NT2/D1 (cell line): ENCODE measurements at regions not wholly inside any gene's neighbourhood (a gene's known extent, or its start where the extent isn't known, plus 50 kb on each side); places are given as distances from the start of the nearest gene placed in this dataset.
"Not testable (repeated sequence)": the region's sequence is repeated elsewhere in the genome, so short reads cannot be mapped to it uniquely, and the experiment has no call there.

Experiments
- DNase-seq: peaks from one replicate; pipeline ENCODE4 v3.0.0-alpha.2; 2011; ENCODE audit warnings: low read depth, low spot score
- H3K27me3 ChIP-seq: 2 replicates; pipeline ENCODE4 v1.6.0; 2011; ENCODE audit warnings: mild to moderate bottlenecking; ENCODE audit not compliant: insufficient read length, insufficient read depth
- H3K36me3 ChIP-seq: 2 replicates; pipeline ENCODE4 v1.6.1; 2011; ENCODE audit warnings: mild to moderate bottlenecking, low read length, mixed read lengths; ENCODE audit not compliant: insufficient read depth, insufficient read length
- H3K4me1 ChIP-seq: 2 replicates; pipeline ENCODE4 v1.5.1; 2011; ENCODE audit not compliant: insufficient read depth, insufficient read length
- H3K4me3 ChIP-seq: 2 replicates; pipeline ENCODE4 v1.5.1; 2011; ENCODE audit warnings: low read depth; ENCODE audit not compliant: insufficient read length
- H3K9ac ChIP-seq: 2 replicates; pipeline ENCODE4 v1.6.0; 2011; ENCODE audit warnings: low read depth; ENCODE audit not compliant: insufficient read length
- H3K9me3 ChIP-seq: 2 replicates; pipeline ENCODE4 v1.5.1; 2011; ENCODE audit warnings: mild to moderate bottlenecking, low read length; ENCODE audit not compliant: insufficient read depth
- SUZ12 ChIP-seq: IDR thresholded peaks from 2 replicates; pipeline ENCODE4 v1.6.1; 2011; ENCODE audit not compliant: insufficient read length, insufficient read depth; ENCODE audit errors: extremely low read depth
- YY1 ChIP-seq: IDR thresholded peaks from 2 replicates; pipeline ENCODE4 v1.6.1; 2011; ENCODE audit not compliant: insufficient read length, insufficient read depth
- ZNF274 ChIP-seq: IDR thresholded peaks from 2 replicates; pipeline ENCODE4 v1.6.1; 2011; ENCODE audit warnings: mild to moderate bottlenecking, low read depth, low read length

DNA sequence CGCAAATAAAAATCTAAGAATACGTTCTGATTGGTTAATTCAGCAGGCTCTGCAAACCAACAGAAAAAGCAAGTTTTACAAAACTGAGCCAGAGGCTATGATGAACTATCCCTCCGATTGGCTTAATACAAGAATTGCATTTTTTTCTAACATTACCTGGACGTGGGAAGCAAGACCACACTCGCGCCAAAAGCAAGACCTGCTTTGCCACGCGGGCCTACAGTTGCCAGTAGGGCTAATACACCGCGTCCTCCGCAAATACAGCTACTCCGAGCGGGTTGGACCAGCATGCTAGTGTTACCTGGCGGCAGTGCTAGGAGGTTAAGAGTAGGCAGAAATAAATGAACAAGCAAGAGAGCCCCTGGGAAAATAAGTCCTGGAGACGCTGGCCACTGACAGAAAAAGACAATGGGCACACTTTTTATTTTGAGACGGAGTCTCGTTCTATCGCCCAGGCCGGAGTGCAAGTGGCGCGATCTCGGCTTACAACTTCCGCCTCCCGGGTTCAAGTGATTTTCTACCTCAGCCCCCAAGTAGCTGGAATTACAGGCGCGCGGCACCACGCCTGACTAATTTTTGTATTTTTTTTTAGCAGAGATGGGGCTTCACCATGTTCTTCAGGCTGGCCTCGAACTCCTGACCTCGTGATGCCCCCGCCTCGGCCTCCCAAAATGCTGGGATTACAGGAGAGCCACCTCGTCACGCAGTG is 131.9 kb upstream of the BTN3A2 start:
- peak overlapping the region; percentile 61 for H3K4me3 ChIP-seq
- no peak for DNase-seq

DNA sequence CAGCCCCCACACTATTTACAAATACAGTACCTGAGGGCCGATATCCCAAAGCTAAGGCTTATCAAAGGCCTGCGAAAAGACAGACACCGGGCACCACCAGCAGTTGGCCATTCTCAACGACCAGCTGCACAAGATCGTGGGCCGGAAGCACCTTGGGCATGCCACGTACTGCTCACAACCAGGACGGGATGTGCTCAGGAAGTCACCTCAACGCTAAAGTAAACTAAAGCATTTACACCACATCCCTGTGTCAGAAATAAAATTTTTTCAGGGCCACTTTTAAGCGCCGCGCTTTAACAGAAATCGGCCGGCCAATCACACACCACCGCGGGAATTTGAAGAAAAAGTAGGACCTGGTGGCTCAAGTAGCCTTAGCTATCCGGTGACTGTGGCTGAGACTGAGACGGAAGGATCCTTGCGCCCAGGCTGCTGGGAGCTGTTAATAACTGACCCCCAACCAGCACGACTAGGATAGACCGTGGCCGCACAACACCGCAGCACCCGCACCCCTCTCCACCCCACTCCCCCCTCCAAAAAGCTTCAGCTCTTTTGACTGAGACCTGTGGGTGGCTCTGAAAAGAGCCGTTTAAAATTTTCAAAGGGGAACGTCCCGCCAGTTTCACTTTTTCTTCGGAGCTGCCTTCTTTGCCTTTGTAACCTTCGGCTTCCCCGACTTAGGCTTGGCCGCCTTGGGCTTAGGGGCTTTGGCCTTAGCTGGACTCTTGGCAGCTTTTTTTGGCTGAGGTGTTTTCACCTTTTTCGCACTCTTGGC is 131.2 kb upstream of the BTN3A2 start:
- H3K4me3 ChIP-seq: peak overlapping the region; percentile 61
- TF ChIP-seq SUZ12: no peak
- TF ChIP-seq YY1: no peak
- no peak for TF ChIP-seq ZNF274
- H3K9ac ChIP-seq: peak overlapping the region; percentile 83
- H3K9me3 ChIP-seq: no peaks in the 10 kb centered on the region
- DNase-seq: no peak
- no peaks in the 10 kb centered on the region for H3K4me1 ChIP-seq
- H3K36me3 ChIP-seq: no peaks in the 10 kb centered on the region
- no peaks in the 10 kb centered on the region for H3K27me3 ChIP-seq

More for the DNA sequence above, 131.9 kb upstream of the BTN3A2 start:
- Histone ChIP-seq H3K9me3 (no peaks in the 10 kb centered on the region), H3K36me3 (no peaks in the 10 kb centered on the region), H3K9ac (peak overlapping the region; percentile 83), H3K27me3 (no peaks in the 10 kb centered on the region), H3K4me1 (no peaks in the 10 kb centered on the region)
- no peak for TF ChIP-seq SUZ12
- no peak for TF ChIP-seq YY1
- no peak for TF ChIP-seq ZNF274

GRCh38 chr6:26234421-26235301 is 130.3 kb upstream of the BTN3A2 start:
- Histone ChIP-seq H3K36me3 (no peaks in the 10 kb centered on the region), H3K9me3 (no peaks in the 10 kb centered on the region), H3K4me1 (no peaks in the 10 kb centered on the region), H3K4me3 (peak overlapping the region; percentile 61), H3K27me3 (no peaks in the 10 kb centered on the region), H3K9ac (peak overlapping the region; percentile 83)
- TF ChIP-seq SUZ12 (no peak), YY1 (no peak), ZNF274 (no peak)
- peak; percentile 56 for DNase-seq

GRCh38 chr6:26235302-26235670 is 129.7 kb upstream of the BTN3A2 start:
- Histone ChIP-seq H3K9ac (peak overlapping the region; percentile 64), H3K4me1 (no peaks in the 10 kb centered on the region), H3K4me3 (peak overlapping the region; percentile 61), H3K9me3 (no peaks in the 10 kb centered on the region), H3K27me3 (no peaks in the 10 kb centered on the region), H3K36me3 (no peaks in the 10 kb centered on the region)
- no peak for DNase-seq
- TF ChIP-seq YY1: no peak
- no peak for TF ChIP-seq ZNF274
- TF ChIP-seq SUZ12: no peak

DNA sequence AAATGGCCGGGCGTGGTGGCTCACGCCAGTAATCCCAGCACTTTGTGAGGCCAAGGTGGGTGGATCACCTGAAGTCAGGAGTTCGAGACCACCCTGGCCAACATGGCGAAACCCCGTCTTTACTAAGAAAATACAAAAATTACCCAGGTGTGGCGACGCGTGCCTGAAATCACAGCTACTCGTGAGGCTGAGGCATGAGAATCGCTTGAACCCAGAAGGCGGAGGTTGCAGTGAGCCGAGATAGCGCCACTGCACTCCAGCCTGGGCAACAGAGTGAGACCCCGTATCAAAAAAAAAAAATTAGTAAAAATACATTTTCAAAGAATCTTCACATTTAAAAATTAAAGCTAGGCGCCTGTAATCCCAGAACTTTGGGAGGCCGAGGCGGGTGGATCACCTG is 125.6 kb upstream of the BTN3A2 start:
- DNase-seq, H3K36me3 ChIP-seq, H3K9me3 ChIP-seq, H3K27me3 ChIP-seq, H3K4me3 ChIP-seq, H3K9ac ChIP-seq, H3K4me1 ChIP-seq: not testable (repeated sequence)

GRCh38 chr6:26240157-26241032 is 124.6 kb upstream of the BTN3A2 start:
- no peaks in the 10 kb centered on the region for H3K27me3 ChIP-seq
- H3K36me3 ChIP-seq: no peaks in the 10 kb centered on the region
- H3K4me3 ChIP-seq: no peak overlapping the region
- no peaks in the 10 kb centered on the region for H3K9me3 ChIP-seq
- TF ChIP-seq SUZ12 (no peak), ZNF274 (no peak), YY1 (no peak)
- H3K4me1 ChIP-seq: peaks cover 2% of the 10 kb centered on the region
- H3K9ac ChIP-seq: no peak overlapping the region
- no peak for DNase-seq
